CD4-positive, alpha-beta T cell (primary cell): ENCODE measurements at regions not wholly inside any gene's neighbourhood (a gene's known extent, or its start where the extent isn't known, plus 50 kb on each side); places are given as distances from the start of the nearest gene placed in this dataset.

Experiments used
- ATAC-seq: fragments of 200-7000 bp; cut with Tn5 transposase; one replicate; pipeline ENCODE4 v1.10.0; 2022; ENCODE audit warnings: mild to moderate bottlenecking; ENCODE audit not compliant: poor library complexity
- CTCF ChIA-PET: fragments of 350-600 bp; sonication (Branson Sonifier 250); formaldehyde crosslinking; loops from one replicate; lab custom pipeline; 2021; ENCODE audit warnings: antibody characterized with exemption, inconsistent platforms; lab: Charles Lee
- POLR2A ChIA-PET: fragments of 350-600 bp; sonication (Branson Sonifier 250); formaldehyde crosslinking; loops from one replicate; lab custom pipeline; 2021; ENCODE audit warnings: antibody characterized with exemption, inconsistent platforms; lab: Charles Lee
- DNase-seq, 14 experiments: peaks; one replicate each; pipeline ENCODE4 v3.0.0-alpha.2; 2013 to 2020; ENCODE audit warnings: mixed read lengths in 2 of 14
- H3K27ac ChIP-seq, 2 donors: one replicate each; pipeline versions ENCODE4 v1.5.1 to v1.7.0; 2013; ENCODE audit warnings: low read length in 2 of 2, low read depth in 1 of 2, mild to moderate bottlenecking in 1 of 2
- H3K27me3 ChIP-seq, 2 experiments: 1 replicate in 1 of 2; 2 replicates in 1 of 2; pipeline versions ENCODE4 v1.6.1 to v1.7.0; 2013; ENCODE audit warnings: low read length in 2 of 2, control low read depth in 1 of 2, mild to moderate bottlenecking in 1 of 2, moderate library complexity in 1 of 2; ENCODE audit not compliant: insufficient read depth in 2 of 2, control insufficient read depth in 1 of 2
- H3K36me3 ChIP-seq: one replicate; pipeline ENCODE4 v1.6.1; 2013; ENCODE audit warnings: low read length, control low read depth; ENCODE audit not compliant: insufficient read depth
- H3K4me1 ChIP-seq: one replicate; pipeline ENCODE4 v1.6.1; 2013; ENCODE audit warnings: low read length, control low read depth; ENCODE audit not compliant: insufficient read depth
- H3K4me3 ChIP-seq: one replicate; pipeline ENCODE4 v1.5.1; 2013; ENCODE audit warnings: mild to moderate bottlenecking, low read length, moderate library complexity
- H3K9me3 ChIP-seq, 2 experiments: 1 replicate in 1 of 2; 2 replicates in 1 of 2; pipeline versions ENCODE4 v1.6.1 to v1.7.0; 2013; ENCODE audit warnings: low read length in 2 of 2, mild to moderate bottlenecking in 2 of 2, control low read depth in 1 of 2, moderate library complexity in 1 of 2; ENCODE audit not compliant: control insufficient read depth in 1 of 2, insufficient read depth in 1 of 2
- H3K27ac Mint-ChIP-seq: one replicate; pipeline ENCODE4 v1.8.0; 2020; ENCODE audit warnings: mixed read lengths
- H3K27me3 Mint-ChIP-seq: one replicate; pipeline ENCODE4 v1.8.0; 2021; ENCODE audit warnings: mixed read lengths
- H3K36me3 Mint-ChIP-seq: one replicate; pipeline ENCODE4 v1.8.0; 2021; ENCODE audit warnings: low read depth, mixed read lengths
- H3K4me1 Mint-ChIP-seq: one replicate; pipeline ENCODE4 v1.8.0; 2021; ENCODE audit warnings: low read depth, mixed read lengths
- H3K4me3 Mint-ChIP-seq: one replicate; pipeline ENCODE4 v1.8.0; 2020; ENCODE audit warnings: mild to moderate bottlenecking, mixed read lengths
- H3K9me3 Mint-ChIP-seq: one replicate; pipeline ENCODE4 v1.8.0; 2020; ENCODE audit warnings: mixed read lengths
- CTCF ChIP-seq: fragments of 200-600 bp; IDR thresholded peaks from one replicate; pipeline ENCODE4 v1.8.0; 2022; ENCODE audit warnings: antibody characterized with exemption, mild to moderate bottlenecking
- intact Hi-C, 2 experiments: fragments of 100-400 bp; cut with DNase I in 1 of 2; cut with micrococcal nuclease in 1 of 2; formaldehyde crosslinking; loops; one replicate each; pipeline versions ENCODE4 v1.15.1 to v1.9.0; 2023 to 2025; cut with DNase I, micrococcal nuclease

- H3K4me3 ChIP-seq = no peak overlapping the region
- DNase-seq (no peak), ATAC-seq (no peak)
- H3K36me3 Mint-ChIP-seq = no peaks in the 10 kb centered on the region
- no peaks in the 10 kb centered on the region for H3K36me3 ChIP-seq
- intact Hi-C loops = no loop called here
- no peak overlapping the region for H3K27ac Mint-ChIP-seq
- no peaks in the 10 kb centered on the region for H3K9me3 ChIP-seq
- CTCF ChIA-PET = no interaction called here
- H3K9me3 Mint-ChIP-seq = no peaks in the 10 kb centered on the region
- no peaks in the 10 kb centered on the region for H3K4me1 ChIP-seq
- H3K27me3 ChIP-seq = no peaks in the 10 kb centered on the region
- no peak overlapping the region for H3K27ac ChIP-seq
- H3K27me3 Mint-ChIP-seq = no peaks in the 10 kb centered on the region
- no peak for TF ChIP-seq CTCF
- POLR2A ChIA-PET = no interaction called here
- H3K4me1 Mint-ChIP-seq = no peaks in the 10 kb centered on the region
- H3K4me3 Mint-ChIP-seq = no peak overlapping the region
These were observed 277.2 kb downstream of the PDGFC start for GRCh38 chr4:156694413-156694812.

- H3K36me3 ChIP-seq = no peaks in the 10 kb centered on the region
- no peaks in the 10 kb centered on the region for H3K27me3 Mint-ChIP-seq
- H3K4me1 Mint-ChIP-seq = no peaks in the 10 kb centered on the region
- intact Hi-C loops = no loop called here
- H3K4me3 Mint-ChIP-seq = no peak overlapping the region
- no peak overlapping the region for H3K27ac ChIP-seq
- no peaks in the 10 kb centered on the region for H3K9me3 Mint-ChIP-seq
- ChIA-PET CTCF (no interaction called here), POLR2A (no interaction called here)
- H3K36me3 Mint-ChIP-seq = no peaks in the 10 kb centered on the region
- H3K4me1 ChIP-seq = no peaks in the 10 kb centered on the region
- no peak overlapping the region for H3K4me3 ChIP-seq
- H3K27me3 ChIP-seq = no peaks in the 10 kb centered on the region
- DNase-seq (no peak), ATAC-seq (no peak)
- no peaks in the 10 kb centered on the region for H3K9me3 ChIP-seq
- no peak overlapping the region for H3K27ac Mint-ChIP-seq
- TF ChIP-seq CTCF = no peak
These were observed 278.0 kb downstream of the PDGFC start for GRCh38 chr4:156693557-156693956.

- Histone ChIP-seq H3K36me3 (no peaks in the 10 kb centered on the region), H3K27ac (no peak overlapping the region), H3K9me3 (no peaks in the 10 kb centered on the region), H3K27me3 (no peaks in the 10 kb centered on the region), H3K4me3 (no peak overlapping the region), H3K4me1 (no peaks in the 10 kb centered on the region)
- no peak overlapping the region for H3K27ac Mint-ChIP-seq
- no peaks in the 10 kb centered on the region for H3K27me3 Mint-ChIP-seq
- ATAC-seq (no peak), DNase-seq (no peak)
- no peak overlapping the region for H3K4me3 Mint-ChIP-seq
- intact Hi-C loops = no loop called here
- no peak for TF ChIP-seq CTCF
- H3K4me1 Mint-ChIP-seq = no peaks in the 10 kb centered on the region
- H3K9me3 Mint-ChIP-seq = no peaks in the 10 kb centered on the region
- CTCF ChIA-PET = no interaction called here
- POLR2A ChIA-PET = no interaction called here
- H3K36me3 Mint-ChIP-seq = no peaks in the 10 kb centered on the region
These were observed 279.6 kb downstream of the PDGFC start for GRCh38 chr4:156692016-156692415.
